ENCODE measurements at regions not wholly inside any gene's neighbourhood (a gene's known extent, or its start where the extent isn't known, plus 50 kb on each side); places are given as distances from the start of the nearest gene placed in this dataset.

DNA sequence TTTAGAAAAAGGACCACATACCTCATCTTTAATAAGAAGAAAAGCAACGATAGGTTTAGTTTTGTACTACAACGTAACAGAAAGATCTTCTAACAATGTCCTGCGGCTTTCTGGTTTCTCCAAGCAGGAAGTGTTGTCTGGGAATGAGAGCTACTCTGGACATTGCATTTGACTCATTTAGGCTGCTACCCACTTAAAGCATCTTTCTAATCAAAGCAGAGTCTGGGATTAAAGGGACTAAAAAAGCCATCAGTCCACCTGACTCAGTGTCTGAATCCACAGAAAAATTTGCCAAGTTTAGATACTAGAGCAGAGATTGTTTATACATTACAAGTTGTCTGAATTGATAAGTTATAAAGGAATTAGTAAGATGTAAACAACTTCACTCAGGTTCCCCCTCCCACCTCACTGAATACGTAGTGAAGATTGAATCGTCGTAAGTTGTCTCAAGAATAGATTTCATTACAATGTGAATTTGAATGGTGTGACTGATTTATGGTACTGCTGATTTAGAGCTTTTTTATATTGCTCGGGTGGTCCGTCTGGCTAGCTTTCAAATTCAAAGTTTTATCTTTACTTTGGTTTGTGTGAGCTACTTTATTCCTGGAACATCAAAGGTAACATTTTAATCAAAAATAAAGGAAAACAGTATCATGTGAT, 70.2 kb upstream of the SMIM21 start:
- H3K4me2 ChIP-seq (ENCODE audit: low read depth, low read length), result no peak overlapping the region
- no peaks in the 10 kb centered on the region for H3K27me3 ChIP-seq (replicated peaks; ENCODE audit: insufficient read depth, low read length)
- no peaks in the 10 kb centered on the region for H3F3A ChIP-seq (ENCODE audit: insufficient read depth, low read length)
- no peaks in the 10 kb centered on the region for H3K79me2 ChIP-seq (ENCODE audit: low read length)
- H4K20me1 ChIP-seq (ENCODE audit: insufficient read depth, low read length), result no peaks in the 10 kb centered on the region
- no peaks in the 10 kb centered on the region for H3K9me2 ChIP-seq (replicated peaks; ENCODE audit: insufficient read depth, low read length)
- no peaks in the 10 kb centered on the region for H3K4me1 ChIP-seq (ENCODE audit: low read length)
- H2AFZ ChIP-seq (ENCODE audit: low read length), result no peak overlapping the region
- no peak overlapping the region for H3K4me3 ChIP-seq (ENCODE audit: low read length)
- no peaks in the 10 kb centered on the region for H3K9me3 ChIP-seq (replicated peaks; ENCODE audit: insufficient read depth, low read length)
- DNase-seq, result no peak
- no peak overlapping the region for H3K9ac ChIP-seq (ENCODE audit: low read length)
- no peaks in the 10 kb centered on the region for H3K36me3 ChIP-seq (replicated peaks; ENCODE audit: insufficient read depth, low read length)
- TF ChIP-seq EZH2 (optimal IDR thresholded peaks at IDR 0.05; ENCODE audit: low read depth, low read length) (no peak), EZH2phosphoT487 (IDR thresholded peaks at IDR 0.05; ENCODE audit: low read length) (no peak)
- TF ChIP-seq, protein P1, sequence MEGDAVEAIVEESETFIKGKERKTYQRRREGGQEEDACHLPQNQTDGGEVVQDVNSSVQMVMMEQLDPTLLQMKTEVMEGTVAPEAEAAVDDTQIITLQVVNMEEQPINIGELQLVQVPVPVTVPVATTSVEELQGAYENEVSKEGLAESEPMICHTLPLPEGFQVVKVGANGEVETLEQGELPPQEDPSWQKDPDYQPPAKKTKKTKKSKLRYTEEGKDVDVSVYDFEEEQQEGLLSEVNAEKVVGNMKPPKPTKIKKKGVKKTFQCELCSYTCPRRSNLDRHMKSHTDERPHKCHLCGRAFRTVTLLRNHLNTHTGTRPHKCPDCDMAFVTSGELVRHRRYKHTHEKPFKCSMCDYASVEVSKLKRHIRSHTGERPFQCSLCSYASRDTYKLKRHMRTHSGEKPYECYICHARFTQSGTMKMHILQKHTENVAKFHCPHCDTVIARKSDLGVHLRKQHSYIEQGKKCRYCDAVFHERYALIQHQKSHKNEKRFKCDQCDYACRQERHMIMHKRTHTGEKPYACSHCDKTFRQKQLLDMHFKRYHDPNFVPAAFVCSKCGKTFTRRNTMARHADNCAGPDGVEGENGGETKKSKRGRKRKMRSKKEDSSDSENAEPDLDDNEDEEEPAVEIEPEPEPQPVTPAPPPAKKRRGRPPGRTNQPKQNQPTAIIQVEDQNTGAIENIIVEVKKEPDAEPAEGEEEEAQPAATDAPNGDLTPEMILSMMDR (IDR thresholded peaks at IDR 0.05; ENCODE audit: low read length), result no peak
- H3K27ac ChIP-seq (ENCODE audit: low read length), result no peak overlapping the region

DNA sequence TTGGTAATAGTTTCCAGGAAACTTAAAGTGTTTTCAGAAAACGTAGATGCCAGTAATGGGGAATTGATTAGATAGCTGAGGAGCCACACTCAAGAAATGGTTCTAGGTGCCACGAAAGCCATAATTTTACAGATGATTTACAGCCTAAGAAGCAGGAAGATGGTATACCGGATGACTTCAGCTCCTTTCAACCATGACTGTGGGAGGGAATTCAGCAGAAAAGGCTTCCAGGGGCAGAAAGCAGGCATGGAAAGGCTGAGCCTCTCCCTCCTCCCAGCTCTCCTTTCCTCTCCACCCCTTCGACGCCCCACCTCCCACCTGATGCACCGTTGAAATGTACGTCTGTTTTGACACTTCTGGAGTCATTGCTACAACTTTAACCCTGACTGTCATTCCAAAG, 68.6 kb upstream of the SMIM21 start:
- no peaks in the 10 kb centered on the region for H4K20me1 ChIP-seq (ENCODE audit: insufficient read depth, low read length)
- no peak overlapping the region for H3K27ac ChIP-seq (ENCODE audit: low read length)
- H3K9ac ChIP-seq (ENCODE audit: low read length), result no peak overlapping the region
- no peaks in the 10 kb centered on the region for H3F3A ChIP-seq (ENCODE audit: insufficient read depth, low read length)
- no peak for TF ChIP-seq EZH2phosphoT487 (IDR thresholded peaks at IDR 0.05; ENCODE audit: low read length)
- TF ChIP-seq, protein P1 (IDR thresholded peaks at IDR 0.05; ENCODE audit: low read length), result no peak
- no peak for TF ChIP-seq EZH2 (optimal IDR thresholded peaks at IDR 0.05; ENCODE audit: low read depth, low read length)
- H2AFZ ChIP-seq (ENCODE audit: low read length), result no peak overlapping the region
- no peaks in the 10 kb centered on the region for H3K9me2 ChIP-seq (replicated peaks; ENCODE audit: insufficient read depth, low read length)
- H3K4me3 ChIP-seq (ENCODE audit: low read length), result no peak overlapping the region
- H3K36me3 ChIP-seq (replicated peaks; ENCODE audit: insufficient read depth, low read length), result no peaks in the 10 kb centered on the region
- H3K4me2 ChIP-seq (ENCODE audit: low read depth, low read length), result no peak overlapping the region
- no peaks in the 10 kb centered on the region for H3K9me3 ChIP-seq (replicated peaks; ENCODE audit: insufficient read depth, low read length)
- H3K4me1 ChIP-seq (ENCODE audit: low read length), result no peaks in the 10 kb centered on the region
- no peaks in the 10 kb centered on the region for H3K27me3 ChIP-seq (replicated peaks; ENCODE audit: insufficient read depth, low read length)
- H3K79me2 ChIP-seq (ENCODE audit: low read length), result no peaks in the 10 kb centered on the region
- no peak for DNase-seq

DNA sequence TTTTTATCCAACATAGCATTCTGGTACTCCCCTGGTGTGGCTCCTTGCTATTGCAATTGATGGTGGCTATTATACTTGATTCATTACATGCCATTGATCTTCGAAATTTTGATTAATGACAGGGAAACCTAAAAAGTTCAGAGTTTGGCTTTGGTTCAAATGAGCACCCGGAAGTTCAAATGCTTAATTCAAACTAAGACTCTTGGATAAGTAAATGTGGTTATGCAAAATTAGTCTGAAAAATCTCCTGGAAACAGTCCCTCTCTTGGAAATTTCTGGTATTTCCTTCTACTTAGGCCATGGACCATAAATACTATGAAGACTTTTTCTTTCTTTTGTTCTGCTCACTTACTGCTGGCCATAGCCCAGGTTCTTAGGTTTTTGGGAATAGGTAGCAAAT, 65.3 kb upstream of the SMIM21 start:
- no peaks in the 10 kb centered on the region for H3K9me3 ChIP-seq (replicated peaks; ENCODE audit: insufficient read depth, low read length)
- no peak for DNase-seq
- no peak overlapping the region for H3K4me2 ChIP-seq (ENCODE audit: low read depth, low read length)
- no peak overlapping the region for H3K9ac ChIP-seq (ENCODE audit: low read length)
- no peaks in the 10 kb centered on the region for H3K27me3 ChIP-seq (replicated peaks; ENCODE audit: insufficient read depth, low read length)
- H2AFZ ChIP-seq (ENCODE audit: low read length), result no peak overlapping the region
- no peaks in the 10 kb centered on the region for H3K79me2 ChIP-seq (ENCODE audit: low read length)
- no peaks in the 10 kb centered on the region for H3F3A ChIP-seq (ENCODE audit: insufficient read depth, low read length)
- no peaks in the 10 kb centered on the region for H4K20me1 ChIP-seq (ENCODE audit: insufficient read depth, low read length)
- H3K36me3 ChIP-seq (replicated peaks; ENCODE audit: insufficient read depth, low read length), result no peaks in the 10 kb centered on the region
- no peak overlapping the region for H3K4me3 ChIP-seq (ENCODE audit: low read length)
- H3K27ac ChIP-seq (ENCODE audit: low read length), result no peak overlapping the region
- H3K9me2 ChIP-seq (replicated peaks; ENCODE audit: insufficient read depth, low read length), result no peaks in the 10 kb centered on the region
- H3K4me1 ChIP-seq (ENCODE audit: low read length), result no peaks in the 10 kb centered on the region
- TF ChIP-seq EZH2phosphoT487 (IDR thresholded peaks at IDR 0.05; ENCODE audit: low read length), result no peak
- TF ChIP-seq EZH2 (optimal IDR thresholded peaks at IDR 0.05; ENCODE audit: low read depth, low read length), result no peak
- TF ChIP-seq, protein P1 (IDR thresholded peaks at IDR 0.05; ENCODE audit: low read length), result no peak
